Omental fat pad (tissue), 3 donors: ENCODE measurements at regions not wholly inside any gene's neighbourhood (a gene's known extent, or its start where the extent isn't known, plus 50 kb on each side); places are given as distances from the start of the nearest gene placed in this dataset.

Source experiments
- ATAC-seq: fragments of 150-250 bp; one replicate; pipeline ENCODE4 v1.9.1; 2016; ENCODE audit warnings: mild to moderate bottlenecking, moderate library complexity; ENCODE audit not compliant: low FRiP score
- DNase-seq: peaks from one replicate; pipeline ENCODE4 v3.0.0-alpha.2; 2019; ENCODE audit warnings: low spot score
- CTCF ChIP-seq, 3 donors: fragments of 450-650 bp; IDR thresholded peaks; one replicate each; pipeline ENCODE4 v1.5.1; 2016 to 2017; ENCODE audit warnings: antibody characterized with exemption in 3 of 3, mild to moderate bottlenecking in 3 of 3, moderate library complexity in 2 of 3

- ATAC-seq (no peak), DNase-seq (no peak)
- TF ChIP-seq CTCF (IDR thresholded peaks at IDR 0.05) = no peak
Measured at GRCh38 chr6:153898360-153899059, 140.5 kb upstream of the OPRM1 start.

- no peak for TF ChIP-seq CTCF (IDR thresholded peaks at IDR 0.05)
- DNase-seq = no peak
- ATAC-seq = no peak
Measured at GRCh38 chr6:153882411-153882810, 156.6 kb upstream of the OPRM1 start.

GRCh38 chr6:153873541-153873940, 165.5 kb upstream of the OPRM1 start:
- DNase-seq (no peak), ATAC-seq (no peak)
- no peak for TF ChIP-seq CTCF (IDR thresholded peaks at IDR 0.05)

- no peak for TF ChIP-seq CTCF (IDR thresholded peaks at IDR 0.05)
- ATAC-seq = no peak
- no peak for DNase-seq
Measured at GRCh38 chr6:153872946-153873345, 166.1 kb upstream of the OPRM1 start.

GRCh38 chr6:153862927-153863326, 176.1 kb upstream of the OPRM1 start:
- DNase-seq (no peak), ATAC-seq (no peak)
- TF ChIP-seq CTCF (IDR thresholded peaks at IDR 0.05) = no peak

- TF ChIP-seq CTCF (IDR thresholded peaks at IDR 0.05) = no peak
- DNase-seq = no peak
- ATAC-seq = no peak
Measured at GRCh38 chr6:153862139-153862538, 176.9 kb upstream of the OPRM1 start.

GRCh38 chr6:153858529-153858928, 180.5 kb upstream of the OPRM1 start:
- DNase-seq (no peak), ATAC-seq (no peak)
- TF ChIP-seq CTCF (IDR thresholded peaks at IDR 0.05) = no peak
